ENCODE measurements at regions not wholly inside any gene's neighbourhood (a gene's known extent, or its start where the extent isn't known, plus 50 kb on each side); places are given as distances from the start of the nearest gene placed in this dataset.

DNA sequence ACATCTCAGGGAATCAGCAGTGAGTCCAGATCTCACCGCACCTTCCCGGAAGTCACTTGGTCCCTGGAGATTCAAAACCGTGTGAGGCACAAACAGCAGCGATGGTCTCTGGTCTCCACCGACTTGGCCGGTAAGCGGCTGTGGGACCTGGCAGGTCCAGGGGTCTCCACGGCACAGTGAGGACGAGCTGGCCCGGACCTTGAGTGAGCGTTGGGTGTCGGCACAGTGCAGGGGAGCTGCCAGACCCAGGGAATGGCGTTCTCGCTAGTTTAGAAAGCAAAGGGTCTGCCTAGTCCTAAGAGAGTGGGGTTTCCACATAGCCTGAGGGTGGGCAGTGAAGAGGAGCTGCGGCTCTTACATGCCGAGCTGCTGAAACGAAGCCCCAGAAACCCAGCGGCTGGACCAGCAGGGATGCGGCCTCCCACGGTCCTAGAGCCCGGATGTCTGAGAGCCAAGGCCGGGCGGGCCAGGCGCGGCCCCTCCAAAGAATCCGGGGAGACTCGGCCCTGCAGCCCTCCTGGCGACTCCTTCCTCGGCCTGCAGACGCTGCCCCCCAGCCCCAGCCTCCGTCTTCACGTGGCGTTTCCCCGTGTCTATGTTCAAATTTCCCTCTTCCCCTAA, 185.0 kb downstream of the ERMARD start:
- no peak for DNase-seq (ENCODE audit: low spot score, unreplicated experiment)
- no peak for TF ChIP-seq CTCF (IDR thresholded peaks at IDR 0.05; ENCODE audit: unreplicated experiment)
- Mint-ChIP-seq H3K4me3 (ENCODE audit: low read depth) (no peak overlapping the region), H3K36me3 (ENCODE audit: insufficient read depth) (no peaks in the 10 kb centered on the region), H3K4me1 (ENCODE audit: low read depth) (peaks cover 29% of the 10 kb centered on the region), H3K9me3 (ENCODE audit: low read depth) (no peaks in the 10 kb centered on the region), H3K27me3 (peaks cover 11% of the 10 kb centered on the region), H3K27ac (no peak overlapping the region)

GRCh38 chr6:169935861-169936260, 184.4 kb downstream of the ERMARD start:
- Mint-ChIP-seq H3K36me3 (ENCODE audit: insufficient read depth) (no peaks in the 10 kb centered on the region), H3K4me1 (ENCODE audit: low read depth) (peaks cover 28% of the 10 kb centered on the region), H3K4me3 (ENCODE audit: low read depth) (no peak overlapping the region), H3K27ac (no peak overlapping the region), H3K9me3 (ENCODE audit: low read depth) (no peaks in the 10 kb centered on the region), H3K27me3 (peaks cover 11% of the 10 kb centered on the region)
- DNase-seq (ENCODE audit: low spot score, unreplicated experiment): no peak
- TF ChIP-seq CTCF (IDR thresholded peaks at IDR 0.05; ENCODE audit: unreplicated experiment): no peak

- Mint-ChIP-seq H3K9me3 (ENCODE audit: low read depth) (no peaks in the 10 kb centered on the region), H3K4me3 (ENCODE audit: low read depth) (no peak overlapping the region), H3K27ac (no peak overlapping the region), H3K27me3 (peaks cover 11% of the 10 kb centered on the region), H3K4me1 (ENCODE audit: low read depth) (peaks cover 25% of the 10 kb centered on the region), H3K36me3 (ENCODE audit: insufficient read depth) (no peaks in the 10 kb centered on the region)
- DNase-seq (ENCODE audit: low spot score, unreplicated experiment): no peak
- no peak for TF ChIP-seq CTCF (IDR thresholded peaks at IDR 0.05; ENCODE audit: unreplicated experiment)
These were observed 183.9 kb downstream of the ERMARD start for GRCh38 chr6:169935348-169935718.

DNA sequence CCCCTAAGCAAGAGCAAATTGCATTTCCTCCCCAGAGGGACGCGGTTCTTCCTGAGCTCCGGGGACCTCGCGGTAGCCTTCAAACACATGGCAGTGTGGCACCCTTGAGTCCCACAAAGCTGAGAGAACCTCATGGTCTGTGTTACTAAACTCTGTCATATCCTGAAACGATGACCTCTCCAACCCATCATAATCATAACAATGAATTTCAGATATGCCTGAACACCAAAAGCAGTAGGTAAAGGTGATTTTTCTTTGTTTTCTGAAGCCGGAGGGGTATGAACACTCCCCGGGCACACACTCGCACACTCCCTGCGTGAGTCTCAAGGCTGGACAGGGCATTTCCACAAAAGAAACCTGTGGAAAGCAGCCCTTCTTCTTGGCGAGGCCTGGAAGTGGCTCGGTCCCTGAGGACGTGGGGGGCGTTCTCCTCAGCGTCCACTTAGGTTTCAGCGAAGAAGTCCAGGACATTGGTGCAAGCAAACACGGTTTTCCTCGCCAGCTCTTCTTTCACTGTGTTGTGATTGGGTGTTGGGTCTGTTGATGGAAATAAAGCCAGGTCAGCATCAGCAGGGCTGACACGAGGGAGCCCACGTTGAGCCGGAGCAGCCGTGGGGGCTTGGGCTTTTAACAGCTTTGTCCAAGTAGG, 183.4 kb downstream of the ERMARD start:
- peak overlapping the region; percentile 49 for H3K27ac Mint-ChIP-seq
- H3K9me3 Mint-ChIP-seq (ENCODE audit: low read depth): no peaks in the 10 kb centered on the region
- peaks cover 11% of the 10 kb centered on the region for H3K27me3 Mint-ChIP-seq
- no peak for DNase-seq (ENCODE audit: low spot score, unreplicated experiment)
- TF ChIP-seq CTCF (IDR thresholded peaks at IDR 0.05; ENCODE audit: unreplicated experiment): no peak
- H3K4me1 Mint-ChIP-seq (ENCODE audit: low read depth): peaks cover 22% of the 10 kb centered on the region
- H3K36me3 Mint-ChIP-seq (ENCODE audit: insufficient read depth): no peaks in the 10 kb centered on the region
- H3K4me3 Mint-ChIP-seq (ENCODE audit: low read depth): no peak overlapping the region

DNA sequence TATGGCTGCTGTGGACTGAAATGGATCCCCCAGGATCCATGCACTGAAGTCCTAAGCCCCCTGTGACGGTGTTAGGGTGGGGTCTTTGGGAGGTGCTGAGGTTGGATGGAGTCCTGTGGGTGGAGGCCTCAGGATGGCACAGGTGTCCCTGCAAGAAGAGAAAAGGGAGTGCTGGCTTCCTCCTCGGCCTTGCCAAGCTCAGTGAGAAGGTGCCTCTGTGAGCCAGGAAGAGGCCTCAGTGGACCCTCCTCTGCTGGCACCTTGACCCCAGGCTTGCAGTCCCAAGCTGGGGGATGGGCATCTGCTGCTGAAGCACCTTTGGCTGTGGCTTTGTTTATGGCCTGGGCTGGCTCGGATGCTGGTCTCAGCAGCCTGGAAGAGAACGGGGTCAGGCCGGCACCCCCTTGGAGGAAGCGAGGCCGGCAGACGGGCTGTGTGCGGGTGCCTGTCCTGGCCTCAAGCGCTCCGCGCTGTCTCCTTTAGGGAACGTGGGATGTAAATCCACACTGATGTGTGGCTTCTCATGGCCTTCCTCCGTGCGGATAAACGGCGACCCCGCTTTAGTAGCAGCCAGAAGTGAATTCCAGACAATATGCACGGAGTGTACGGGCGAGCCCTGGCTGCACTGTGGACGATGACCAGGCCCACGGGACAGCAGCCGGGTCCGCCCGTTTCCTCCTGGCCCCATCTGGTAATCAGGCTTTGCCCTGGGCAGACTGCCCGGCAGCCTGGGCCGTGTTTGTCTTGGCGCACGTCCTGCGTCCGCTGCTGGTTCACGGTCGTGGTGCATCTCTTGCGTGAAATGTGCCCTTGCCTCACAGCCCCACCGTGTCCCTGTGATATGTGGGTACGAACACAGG, 182.6 kb downstream of the ERMARD start:
- DNase-seq (ENCODE audit: low spot score, unreplicated experiment): no peak
- Mint-ChIP-seq H3K27me3 (peaks cover 5% of the 10 kb centered on the region), H3K36me3 (ENCODE audit: insufficient read depth) (no peaks in the 10 kb centered on the region), H3K4me1 (ENCODE audit: low read depth) (peaks cover 17% of the 10 kb centered on the region), H3K9me3 (ENCODE audit: low read depth) (peaks cover 6% of the 10 kb centered on the region), H3K27ac (no peak overlapping the region), H3K4me3 (ENCODE audit: low read depth) (no peak overlapping the region)
- TF ChIP-seq CTCF (IDR thresholded peaks at IDR 0.05; ENCODE audit: unreplicated experiment): no peak
